ENCODE measurements at regions not wholly inside any gene's neighbourhood (a gene's known extent, or its start where the extent isn't known, plus 50 kb on each side); places are given as distances from the start of the nearest gene placed in this dataset.

DNA sequence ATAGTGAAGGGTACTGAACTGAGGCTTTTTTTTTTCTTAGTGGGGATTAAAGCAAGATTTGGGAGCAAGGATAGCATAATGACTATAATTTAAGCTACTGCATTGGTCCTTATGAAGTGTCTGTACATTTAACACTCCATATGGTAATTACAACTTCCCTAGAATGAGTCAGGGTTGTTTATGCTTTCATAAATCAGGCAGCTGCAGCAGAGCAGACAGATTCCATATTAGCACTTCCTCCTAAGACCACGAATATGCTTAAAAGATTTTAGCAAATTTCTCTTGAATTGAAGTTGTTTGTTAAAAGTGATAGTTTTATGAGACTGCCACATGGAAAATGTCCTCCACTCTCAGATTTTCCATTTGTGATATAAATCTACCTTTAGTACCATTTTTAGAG lies 401.1 kb upstream of the SPRY2 start:
- TF ChIP-seq, protein P1, sequence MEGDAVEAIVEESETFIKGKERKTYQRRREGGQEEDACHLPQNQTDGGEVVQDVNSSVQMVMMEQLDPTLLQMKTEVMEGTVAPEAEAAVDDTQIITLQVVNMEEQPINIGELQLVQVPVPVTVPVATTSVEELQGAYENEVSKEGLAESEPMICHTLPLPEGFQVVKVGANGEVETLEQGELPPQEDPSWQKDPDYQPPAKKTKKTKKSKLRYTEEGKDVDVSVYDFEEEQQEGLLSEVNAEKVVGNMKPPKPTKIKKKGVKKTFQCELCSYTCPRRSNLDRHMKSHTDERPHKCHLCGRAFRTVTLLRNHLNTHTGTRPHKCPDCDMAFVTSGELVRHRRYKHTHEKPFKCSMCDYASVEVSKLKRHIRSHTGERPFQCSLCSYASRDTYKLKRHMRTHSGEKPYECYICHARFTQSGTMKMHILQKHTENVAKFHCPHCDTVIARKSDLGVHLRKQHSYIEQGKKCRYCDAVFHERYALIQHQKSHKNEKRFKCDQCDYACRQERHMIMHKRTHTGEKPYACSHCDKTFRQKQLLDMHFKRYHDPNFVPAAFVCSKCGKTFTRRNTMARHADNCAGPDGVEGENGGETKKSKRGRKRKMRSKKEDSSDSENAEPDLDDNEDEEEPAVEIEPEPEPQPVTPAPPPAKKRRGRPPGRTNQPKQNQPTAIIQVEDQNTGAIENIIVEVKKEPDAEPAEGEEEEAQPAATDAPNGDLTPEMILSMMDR (IDR thresholded peaks at IDR 0.05; ENCODE audit: low read depth, low read length): no peak
- no peak for TF ChIP-seq POLR2A (IDR thresholded peaks at IDR 0.05; ENCODE audit: extremely low read depth, insufficient read length)
- TF ChIP-seq, protein P2, sequence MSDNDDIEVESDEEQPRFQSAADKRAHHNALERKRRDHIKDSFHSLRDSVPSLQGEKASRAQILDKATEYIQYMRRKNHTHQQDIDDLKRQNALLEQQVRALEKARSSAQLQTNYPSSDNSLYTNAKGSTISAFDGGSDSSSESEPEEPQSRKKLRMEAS (IDR thresholded peaks at IDR 0.05; ENCODE audit: low read depth, low read length): no peak
